Psoas muscle (tissue), 7 donors: ENCODE measurements at regions not wholly inside any gene's neighbourhood (a gene's known extent, or its start where the extent isn't known, plus 50 kb on each side); places are given as distances from the start of the nearest gene placed in this dataset.

Experiments
- ATAC-seq, 4 donors: fragments of 200-7000 bp; cut with Tn5 transposase; one replicate each; pipeline ENCODE4 v1.9.1; 2020; ENCODE audit warnings: moderate library complexity in 3 of 4, mild to moderate bottlenecking in 2 of 4
- DNase-seq, 2 donors: peaks; one replicate each; pipeline ENCODE4 v3.0.0-alpha.2; 2020
- H3K27ac ChIP-seq: fragments of 200-600 bp; one replicate; pipeline ENCODE4 v1.8.0; 2022
- H3K27me3 ChIP-seq, 3 donors: fragments of 200-600 bp in 1 of 3; one replicate each; pipeline versions ENCODE4 v1.6.1 to v1.8.0; 2013 to 2022; ENCODE audit warnings: low read length in 2 of 3, mild to moderate bottlenecking in 2 of 3, moderate library complexity in 1 of 3; ENCODE audit not compliant: insufficient read depth in 3 of 3
- H3K36me3 ChIP-seq, 2 donors: fragments of 200-600 bp in 1 of 2; one replicate each; pipeline versions ENCODE4 v1.6.1 to v1.8.0; 2013 to 2022; ENCODE audit warnings: low read depth in 1 of 2, mild to moderate bottlenecking in 1 of 2, moderate library complexity in 1 of 2; ENCODE audit not compliant: insufficient read depth in 1 of 2
- H3K4me1 ChIP-seq: fragments of 200-600 bp; one replicate; pipeline ENCODE4 v1.8.0; 2022
- H3K4me3 ChIP-seq: fragments of 200-600 bp; one replicate; pipeline ENCODE4 v1.8.0; 2022; ENCODE audit warnings: mild to moderate bottlenecking
- H3K9me3 ChIP-seq: fragments of 200-600 bp; one replicate; pipeline ENCODE4 v1.8.0; 2022
- WGBS, 3 donors: extraction: QIAGEN DNeasy Blood & Tissue Kit; methylation state at CpG; one replicate each; pipeline versions ENCODE4 v1.1.6 to v1.1.7; 2013; 5-methylcytosine and 5-hydroxymethylcytosine counted together
- intact Hi-C, 2 donors: fragments of 100-400 bp; cut with DNase I; formaldehyde crosslinking; loops; one replicate each; pipeline versions ENCODE4 v1.11.0 to v1.14.2; 2022
- TF ChIP-seq, protein P1 (sequence below): fragments of 200-600 bp; IDR thresholded peaks from one replicate; pipeline ENCODE4 v1.8.0; 2022; ENCODE audit warnings: antibody characterized with exemption
- donor health status: healthy with polysubstance abuse.
- donor health status: DM: no; HTN: no; CAD: no; lungs with moderate emphysema.
- donor health status: Bipolar disorder and iron deficiency.
- donor health status: healthy.
- donor health status: DM: yes; HTN: yes; CAD: no.
- donor health status: DM: no; HTN: no; CAD: no.
- donor health status: DM: yes; HTN: yes; CAD: no.

- no peaks in the 10 kb centered on the region for H3K36me3 ChIP-seq
- no peaks in the 10 kb centered on the region for H3K4me1 ChIP-seq
- H3K4me3 ChIP-seq: no peak overlapping the region
- H3K9me3 ChIP-seq: no peaks in the 10 kb centered on the region
- H3K27ac ChIP-seq: no peak overlapping the region
- TF ChIP-seq, protein P1, sequence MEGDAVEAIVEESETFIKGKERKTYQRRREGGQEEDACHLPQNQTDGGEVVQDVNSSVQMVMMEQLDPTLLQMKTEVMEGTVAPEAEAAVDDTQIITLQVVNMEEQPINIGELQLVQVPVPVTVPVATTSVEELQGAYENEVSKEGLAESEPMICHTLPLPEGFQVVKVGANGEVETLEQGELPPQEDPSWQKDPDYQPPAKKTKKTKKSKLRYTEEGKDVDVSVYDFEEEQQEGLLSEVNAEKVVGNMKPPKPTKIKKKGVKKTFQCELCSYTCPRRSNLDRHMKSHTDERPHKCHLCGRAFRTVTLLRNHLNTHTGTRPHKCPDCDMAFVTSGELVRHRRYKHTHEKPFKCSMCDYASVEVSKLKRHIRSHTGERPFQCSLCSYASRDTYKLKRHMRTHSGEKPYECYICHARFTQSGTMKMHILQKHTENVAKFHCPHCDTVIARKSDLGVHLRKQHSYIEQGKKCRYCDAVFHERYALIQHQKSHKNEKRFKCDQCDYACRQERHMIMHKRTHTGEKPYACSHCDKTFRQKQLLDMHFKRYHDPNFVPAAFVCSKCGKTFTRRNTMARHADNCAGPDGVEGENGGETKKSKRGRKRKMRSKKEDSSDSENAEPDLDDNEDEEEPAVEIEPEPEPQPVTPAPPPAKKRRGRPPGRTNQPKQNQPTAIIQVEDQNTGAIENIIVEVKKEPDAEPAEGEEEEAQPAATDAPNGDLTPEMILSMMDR: no peak
- intact Hi-C loops: no loop called here
- H3K27me3 ChIP-seq: no peaks in the 10 kb centered on the region
- ATAC-seq (no peak), DNase-seq (no peak)
- 47 to 54% (median 47%) methylated on average over 1 of the region's 1 CpG for WGBS, 3 donors
Observed at GRCh38 chr20:17150858-17151257, 76.0 kb upstream of the PCSK2 start.

DNA sequence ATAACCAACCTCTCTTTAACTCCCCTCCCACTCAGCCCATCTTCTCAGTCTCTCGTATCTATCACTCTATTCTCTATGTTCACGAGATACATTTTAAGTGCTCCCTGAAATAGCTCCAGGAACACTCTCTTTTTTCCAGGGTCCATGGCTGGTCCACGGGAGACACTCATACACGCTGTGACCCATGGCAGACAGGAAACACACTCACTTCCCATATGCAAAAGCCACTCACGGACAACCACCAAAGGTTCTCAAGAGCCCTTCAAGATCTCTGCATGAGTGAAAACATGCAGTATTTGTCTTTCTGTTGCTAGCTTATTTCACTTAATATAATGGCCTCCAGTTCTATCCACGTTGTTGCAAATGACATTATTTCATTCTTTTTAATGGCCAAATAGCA lies 71.4 kb upstream of the PCSK2 start:
- Histone ChIP-seq H3K27ac (no peak overlapping the region), H3K27me3 (no peaks in the 10 kb centered on the region), H3K4me3 (no peak overlapping the region), H3K36me3 (no peaks in the 10 kb centered on the region), H3K4me1 (no peaks in the 10 kb centered on the region), H3K9me3 (no peaks in the 10 kb centered on the region)
- 63 to 71% (median 64%) methylated on average over 6 of the region's 6 CpGs for WGBS, 3 donors
- TF ChIP-seq, protein P1: no peak
- intact Hi-C loops: no loop called here
- DNase-seq: no peak
- no peak for ATAC-seq

GRCh38 chr20:17158701-17159100 lies 68.1 kb upstream of the PCSK2 start:
- no peaks in the 10 kb centered on the region for H3K4me1 ChIP-seq
- no peak overlapping the region for H3K4me3 ChIP-seq
- no peaks in the 10 kb centered on the region for H3K27me3 ChIP-seq
- intact Hi-C loops: no loop called here
- H3K27ac ChIP-seq: no peak overlapping the region
- TF ChIP-seq, protein P1: no peak
- H3K36me3 ChIP-seq: no peaks in the 10 kb centered on the region
- 32 to 52% (median 48%) methylated on average over 2 of the region's 2 CpGs for WGBS, 3 donors
- no peaks in the 10 kb centered on the region for H3K9me3 ChIP-seq
- DNase-seq (no peak), ATAC-seq (no peak)

- Histone ChIP-seq H3K4me3 (no peak overlapping the region), H3K4me1 (no peaks in the 10 kb centered on the region), H3K27me3 (no peaks in the 10 kb centered on the region), H3K27ac (no peak overlapping the region), H3K36me3 (no peaks in the 10 kb centered on the region), H3K9me3 (no peaks in the 10 kb centered on the region)
- intact Hi-C loops: no loop called here
- TF ChIP-seq, protein P1: no peak
- ATAC-seq (no peak), DNase-seq (no peak)
- WGBS, 3 donors: 18 to 26% (median 20%) methylated on average over 6 of the region's 6 CpGs
Observed at GRCh38 chr20:17161673-17162481, 65.0 kb upstream of the PCSK2 start.
